ENCODE measurements at regions not wholly inside any gene's neighbourhood (a gene's known extent, or its start where the extent isn't known, plus 50 kb on each side); places are given as distances from the start of the nearest gene placed in this dataset.

DNA sequence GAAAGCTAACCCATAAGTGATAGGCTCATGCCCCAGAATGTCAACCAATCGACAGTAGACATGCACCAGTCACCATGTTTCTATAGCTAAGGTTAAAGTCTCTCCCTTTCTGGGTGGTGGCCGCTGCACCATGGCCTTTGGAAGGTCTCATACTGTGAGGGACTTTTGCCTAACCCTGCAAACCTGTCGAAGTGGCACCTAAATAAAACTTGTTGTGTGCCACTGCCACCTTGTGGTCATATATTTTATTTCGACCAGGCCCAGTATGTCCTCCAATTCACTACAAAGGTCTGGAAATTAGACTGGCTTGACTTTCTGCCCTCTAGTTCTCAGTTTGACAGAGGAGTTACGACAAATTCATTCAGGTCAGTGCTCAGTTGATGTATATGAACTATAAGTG lies 163.1 kb downstream of the SMARCA1 start:
- TF ChIP-seq, protein P1, sequence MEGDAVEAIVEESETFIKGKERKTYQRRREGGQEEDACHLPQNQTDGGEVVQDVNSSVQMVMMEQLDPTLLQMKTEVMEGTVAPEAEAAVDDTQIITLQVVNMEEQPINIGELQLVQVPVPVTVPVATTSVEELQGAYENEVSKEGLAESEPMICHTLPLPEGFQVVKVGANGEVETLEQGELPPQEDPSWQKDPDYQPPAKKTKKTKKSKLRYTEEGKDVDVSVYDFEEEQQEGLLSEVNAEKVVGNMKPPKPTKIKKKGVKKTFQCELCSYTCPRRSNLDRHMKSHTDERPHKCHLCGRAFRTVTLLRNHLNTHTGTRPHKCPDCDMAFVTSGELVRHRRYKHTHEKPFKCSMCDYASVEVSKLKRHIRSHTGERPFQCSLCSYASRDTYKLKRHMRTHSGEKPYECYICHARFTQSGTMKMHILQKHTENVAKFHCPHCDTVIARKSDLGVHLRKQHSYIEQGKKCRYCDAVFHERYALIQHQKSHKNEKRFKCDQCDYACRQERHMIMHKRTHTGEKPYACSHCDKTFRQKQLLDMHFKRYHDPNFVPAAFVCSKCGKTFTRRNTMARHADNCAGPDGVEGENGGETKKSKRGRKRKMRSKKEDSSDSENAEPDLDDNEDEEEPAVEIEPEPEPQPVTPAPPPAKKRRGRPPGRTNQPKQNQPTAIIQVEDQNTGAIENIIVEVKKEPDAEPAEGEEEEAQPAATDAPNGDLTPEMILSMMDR (IDR thresholded peaks at IDR 0.05; ENCODE audit: insufficient read depth, low read length, poor library complexity, severe bottlenecking): peak; percentile 14
- no peak for TF ChIP-seq EZH2phosphoT487 (conservative IDR thresholded peaks at IDR 0.05; ENCODE audit: low read length)

Measured in SU-DHL-6 (cell line).